Cardiac fibroblast (primary cell): ENCODE measurements at regions not wholly inside any gene's neighbourhood (a gene's known extent, or its start where the extent isn't known, plus 50 kb on each side); places are given as distances from the start of the nearest gene placed in this dataset.

Experiments used
- DNase-seq, 2 donors: peaks; one replicate each; pipeline versions ENCODE4 v3.0.0 to v3.0.0-alpha.2; 2010; ENCODE audit warnings: low read depth in 2 of 2
- H3K4me3 ChIP-seq, 2 donors: replicated peaks in 1 of 2; 1 replicate in 1 of 2; 2 replicates in 1 of 2; pipeline ENCODE4 v1.5.1; 2011; ENCODE audit warnings: low read depth in 2 of 2, low read length in 2 of 2, mild to moderate bottlenecking in 2 of 2, moderate library complexity in 1 of 2
- CTCF ChIP-seq: IDR thresholded peaks from one replicate; pipeline ENCODE4 v1.5.1; 2011; ENCODE audit warnings: low read depth, mild to moderate bottlenecking, low read length, inconsistent platforms

GRCh38 chr2:220078439-220078838, 451.0 kb downstream of the SLC4A3 start:
- no peak for TF ChIP-seq CTCF
- DNase-seq, result peak in 1 of 2 donors; percentile 58
- no peak overlapping the region for H3K4me3 ChIP-seq

GRCh38 chr2:220079595-220079994, 452.2 kb downstream of the SLC4A3 start:
- DNase-seq, result no peak
- no peak for TF ChIP-seq CTCF
- no peak overlapping the region for H3K4me3 ChIP-seq

DNA sequence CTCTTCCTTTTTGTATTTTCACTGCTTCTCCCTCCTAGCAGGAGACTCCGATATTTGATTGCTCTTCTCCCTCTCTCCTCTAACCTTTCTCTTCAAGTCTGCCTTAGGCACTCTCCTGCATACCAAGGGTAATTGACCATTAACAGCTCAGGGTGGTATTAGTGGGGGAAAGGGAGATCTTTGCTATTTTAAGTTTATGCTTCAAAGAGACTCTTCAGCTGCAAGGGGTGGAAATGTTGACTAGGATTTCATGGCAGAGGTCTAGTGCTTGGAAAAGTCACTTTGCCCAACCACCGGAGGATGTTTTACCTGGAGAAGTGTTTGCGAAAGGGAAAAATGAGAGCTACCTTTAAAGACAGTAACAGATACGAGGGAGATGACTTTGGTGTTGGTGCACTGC, 453.7 kb downstream of the SLC4A3 start:
- no peak for DNase-seq
- no peak overlapping the region for H3K4me3 ChIP-seq
- no peak for TF ChIP-seq CTCF

DNA sequence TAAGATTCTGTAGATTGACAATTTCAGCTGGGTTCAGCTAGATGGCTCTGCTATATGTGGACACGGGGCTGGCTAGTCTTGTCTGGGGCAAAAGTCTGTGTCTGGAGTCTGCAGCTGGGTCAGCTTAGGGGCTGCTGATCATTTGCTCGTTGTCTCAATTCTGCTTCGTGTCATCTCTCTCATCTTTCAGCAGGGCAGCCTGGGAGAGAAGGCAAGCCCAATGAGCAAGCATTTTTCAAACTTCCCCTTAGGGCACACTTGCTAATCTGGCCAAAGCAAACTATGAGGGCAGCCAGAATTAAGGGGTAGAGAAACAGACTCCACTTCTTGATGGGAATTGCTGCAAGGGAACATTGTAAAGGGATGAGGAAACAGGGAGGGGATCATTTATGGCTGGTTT, 462.6 kb downstream of the SLC4A3 start:
- DNase-seq, result no peak
- no peak for TF ChIP-seq CTCF
- no peak overlapping the region for H3K4me3 ChIP-seq

- TF ChIP-seq CTCF, result no peak
- H3K4me3 ChIP-seq, result no peak overlapping the region
- no peak for DNase-seq
Measured at GRCh38 chr2:220096406-220096805, 469.0 kb downstream of the SLC4A3 start.

- no peak for TF ChIP-seq CTCF
- DNase-seq, result no peak
- H3K4me3 ChIP-seq, result no peak overlapping the region
Measured at GRCh38 chr2:220101980-220102379, 474.6 kb downstream of the SLC4A3 start.

GRCh38 chr2:220103596-220103995, 476.2 kb downstream of the SLC4A3 start:
- no peak overlapping the region for H3K4me3 ChIP-seq
- no peak for TF ChIP-seq CTCF
- no peak for DNase-seq
